GM18508 (cell line): ENCODE measurements at regions not wholly inside any gene's neighbourhood (a gene's known extent, or its start where the extent isn't known, plus 50 kb on each side); places are given as distances from the start of the nearest gene placed in this dataset.
"Not testable (repeated sequence)": the region's sequence is repeated elsewhere in the genome, so short reads cannot be mapped to it uniquely, and the experiment has no call there.

Experiments used
- ATAC-seq: cut with Tn5 transposase; IDR thresholded peaks from one replicate; pipeline ENCODE4 v1.9.1; 2021; ENCODE audit warnings: moderate number of reproducible peaks; ENCODE audit not compliant: insufficient read depth, unreplicated experiment

- ATAC-seq = no peak
Measured at GRCh38 chr3:80785475-80785874, 976.0 kb downstream of the GBE1 start.

- no peak for ATAC-seq
Measured at GRCh38 chr3:80771085-80771484, 990.4 kb downstream of the GBE1 start.

- ATAC-seq = no peak
Measured at GRCh38 chr3:80770106-80771074, 991.1 kb downstream of the GBE1 start.

GRCh38 chr3:80769683-80770082 lies 991.8 kb downstream of the GBE1 start:
- ATAC-seq = no peak

GRCh38 chr3:80767604-80768003 lies 993.8 kb downstream of the GBE1 start:
- no peak for ATAC-seq

- no peak for ATAC-seq
Measured at GRCh38 chr3:80754969-80755368, 987.2 kb upstream of the ROBO1 start.

GRCh38 chr3:80753021-80753420 lies 985.2 kb upstream of the ROBO1 start:
- ATAC-seq = no peak

GRCh38 chr3:80750637-80751036 lies 982.8 kb upstream of the ROBO1 start:
- no peak for ATAC-seq

GRCh38 chr3:80734920-80735319 lies 967.1 kb upstream of the ROBO1 start:
- ATAC-seq = no peak

- ATAC-seq = no peak
Measured at GRCh38 chr3:80734483-80734882, 966.7 kb upstream of the ROBO1 start.

- ATAC-seq = no peak
Measured at GRCh38 chr3:80733522-80734176, 965.9 kb upstream of the ROBO1 start.

GRCh38 chr3:80727561-80727960 lies 959.8 kb upstream of the ROBO1 start:
- not testable (repeated sequence) for ATAC-seq

- ATAC-seq = not testable (repeated sequence)
Measured at GRCh38 chr3:80709597-80710322, 942.0 kb upstream of the ROBO1 start.

GRCh38 chr3:80705290-80705689 lies 937.5 kb upstream of the ROBO1 start:
- no peak for ATAC-seq

GRCh38 chr3:80701349-80701748 lies 933.6 kb upstream of the ROBO1 start:
- ATAC-seq = no peak

GRCh38 chr3:80697291-80697690 lies 929.5 kb upstream of the ROBO1 start:
- no peak for ATAC-seq

- ATAC-seq = no peak
Measured at GRCh38 chr3:80696280-80696679, 928.5 kb upstream of the ROBO1 start.

GRCh38 chr3:80688814-80689213 lies 921.0 kb upstream of the ROBO1 start:
- no peak for ATAC-seq

GRCh38 chr3:80682951-80683350 lies 915.2 kb upstream of the ROBO1 start:
- no peak for ATAC-seq

GRCh38 chr3:80682235-80682634 lies 914.4 kb upstream of the ROBO1 start:
- no peak for ATAC-seq

- ATAC-seq = no peak
Measured at GRCh38 chr3:80677796-80678195, 910.0 kb upstream of the ROBO1 start.
